GM23338 (cell line): ENCODE measurements at regions not wholly inside any gene's neighbourhood (a gene's known extent, or its start where the extent isn't known, plus 50 kb on each side); places are given as distances from the start of the nearest gene placed in this dataset.

Source experiments
- ATAC-seq: fragments of 200-7000 bp; cut with Tn5 transposase; 3 replicates; pipeline ENCODE4 v1.9.1; 2020
- DNase-seq: peaks from one replicate; pipeline ENCODE4 v3.0.0-alpha.2; 2015; ENCODE audit warnings: low spot score
- H2AFZ ChIP-seq: fragments of 200-600 bp; sonication (generic); 2 replicates; pipeline ENCODE4 v1.8.0; 2016; ENCODE audit warnings: antibody characterized with exemption, mild to moderate bottlenecking, moderate library complexity
- H3F3A ChIP-seq: fragments of 200-600 bp; sonication (generic); replicated peaks from 2 replicates; pipeline ENCODE4 v1.8.0; 2017; ENCODE audit warnings: antibody characterized with exemption, mixed run types, low read depth
- H3K27ac ChIP-seq: fragments of 200-600 bp; sonication (generic); 2 replicates; pipeline ENCODE4 v1.6.1; 2016; ENCODE audit warnings: low read depth
- H3K27me3 ChIP-seq: fragments of 200-600 bp; sonication (generic); 2 replicates; pipeline ENCODE4 v1.8.0; 2016; ENCODE audit warnings: mild to moderate bottlenecking, mixed run types, moderate library complexity; ENCODE audit not compliant: insufficient read depth
- H3K36me3 ChIP-seq: fragments of 200-600 bp; sonication (generic); 2 replicates; pipeline ENCODE4 v1.8.0; 2016; ENCODE audit warnings: mild to moderate bottlenecking; ENCODE audit not compliant: insufficient read depth
- H3K4me1 ChIP-seq: fragments of 200-600 bp; sonication (generic); 2 replicates; pipeline ENCODE4 v1.8.0; 2016; ENCODE audit warnings: mild to moderate bottlenecking, moderate library complexity; ENCODE audit not compliant: insufficient read depth
- H3K4me2 ChIP-seq: fragments of 200-600 bp; sonication (generic); 2 replicates; pipeline ENCODE4 v1.7.1; 2017; ENCODE audit warnings: mixed run types
- H3K4me3 ChIP-seq: fragments of 200-600 bp; sonication (generic); 2 replicates; pipeline ENCODE4 v1.6.1; 2016; ENCODE audit warnings: mixed run types
- H3K79me2 ChIP-seq: fragments of 200-600 bp; sonication (generic); replicated peaks from 2 replicates; pipeline ENCODE4 v1.8.0; 2017; ENCODE audit warnings: mild to moderate bottlenecking; ENCODE audit not compliant: insufficient read depth
- H3K9me2 ChIP-seq: fragments of 200-600 bp; sonication (generic); 2 replicates; pipeline ENCODE4 v1.8.0; 2017; ENCODE audit not compliant: insufficient read depth
- H4K20me1 ChIP-seq: fragments of 200-600 bp; sonication (generic); replicated peaks from 2 replicates; pipeline ENCODE4 v1.8.0; 2017; ENCODE audit warnings: mild to moderate bottlenecking; ENCODE audit not compliant: insufficient read depth
- H3K27ac Mint-ChIP-seq: 2 replicates; pipeline ENCODE4 v1.8.0; 2020; ENCODE audit warnings: inconsistent platforms, mild to moderate bottlenecking, moderate library complexity, mixed read lengths
- H3K27me3 Mint-ChIP-seq: 3 replicates; pipeline ENCODE4 v1.8.0; 2022; ENCODE audit warnings: low read depth, mild to moderate bottlenecking, moderate library complexity, mixed read lengths, inconsistent platforms; ENCODE audit not compliant: insufficient read depth, poor library complexity
- H3K36me3 Mint-ChIP-seq: 3 replicates; pipeline ENCODE4 v1.8.0; 2021; ENCODE audit warnings: low read depth, mild to moderate bottlenecking, inconsistent platforms, moderate library complexity, mixed read lengths
- H3K4me1 Mint-ChIP-seq: 3 replicates; pipeline ENCODE4 v1.8.0; 2020; ENCODE audit warnings: mild to moderate bottlenecking, inconsistent platforms, mixed read lengths
- H3K4me3 Mint-ChIP-seq: 3 replicates; pipeline ENCODE4 v1.8.0; 2021; ENCODE audit warnings: moderate library complexity, mild to moderate bottlenecking, inconsistent platforms, mixed read lengths
- H3K9me3 Mint-ChIP-seq: 3 replicates; pipeline ENCODE4 v1.8.0; 2020; ENCODE audit warnings: moderate library complexity, mild to moderate bottlenecking, inconsistent platforms, mixed read lengths
- CREB1 ChIP-seq: fragments of 250-450 bp; sonication (Bioruptor Pico); IDR thresholded peaks from 2 replicates; pipeline ENCODE4 v1.5.0; 2020; ENCODE audit warnings: low read depth, mild to moderate bottlenecking, moderate library complexity
- EZH2 ChIP-seq: fragments of 200-600 bp; sonication (generic); IDR thresholded peaks from one replicate; pipeline ENCODE4 v1.8.0; 2017; ENCODE audit warnings: antibody characterized with exemption, mild to moderate bottlenecking, low read depth; ENCODE audit not compliant: unreplicated experiment
- EZH2phosphoT487 ChIP-seq: fragments of 200-600 bp; sonication (generic); IDR thresholded peaks from one replicate; pipeline ENCODE4 v1.8.1; 2018; ENCODE audit warnings: antibody characterized with exemption; ENCODE audit not compliant: unreplicated experiment
- JUNB ChIP-seq: IDR thresholded peaks from one replicate; pipeline ENCODE4 v1.6.1; 2016; ENCODE audit warnings: antibody characterized with exemption; ENCODE audit not compliant: unreplicated experiment
- NANOG ChIP-seq: IDR thresholded peaks from 2 replicates; pipeline ENCODE4 v1.6.1; 2016; ENCODE audit warnings: antibody characterized with exemption, borderline replicate concordance
- POLR2AphosphoS5 ChIP-seq: IDR thresholded peaks from 2 replicates; pipeline ENCODE4 v1.6.1; 2016; ENCODE audit warnings: antibody characterized with exemption, low read depth
- STAT1 ChIP-seq: IDR thresholded peaks from one replicate; pipeline ENCODE4 v1.6.1; 2016; ENCODE audit warnings: antibody characterized with exemption; ENCODE audit not compliant: unreplicated experiment
- ZNF114 ChIP-seq: fragments of 250-450 bp; sonication (Bioruptor Pico); IDR thresholded peaks from 2 replicates; pipeline ENCODE4 v1.5.0; 2020; ENCODE audit warnings: mild to moderate bottlenecking, moderate library complexity
- ZNF331 ChIP-seq: fragments of 250-450 bp; sonication (Bioruptor Pico); IDR thresholded peaks from 2 replicates; pipeline ENCODE4 v1.5.0; 2020; ENCODE audit warnings: low read depth, mild to moderate bottlenecking, moderate library complexity
- TF ChIP-seq, protein P1 (sequence below): fragments of 250-450 bp; sonication (Bioruptor Pico); IDR thresholded peaks from 2 replicates; pipeline ENCODE4 v1.5.0; 2020; ENCODE audit warnings: mild to moderate bottlenecking, moderate library complexity
- TF ChIP-seq, protein P2 (sequence below): IDR thresholded peaks from 2 replicates; pipeline ENCODE4 v1.6.1; 2016; ENCODE audit warnings: antibody characterized with exemption
- TF ChIP-seq, protein P3 (sequence below), 2 experiments: fragments of 200-600 bp in 1 of 2; sonication (generic) in 1 of 2; conservative IDR thresholded peaks; 2 replicates each; pipeline versions ENCODE4 v1.5.1 to v1.6.1; 2016 to 2017; ENCODE audit warnings: antibody characterized with exemption in 2 of 2, low read depth in 2 of 2, mild to moderate bottlenecking in 2 of 2, moderate library complexity in 1 of 2
- TF ChIP-seq, protein P4 (sequence below): IDR thresholded peaks from one replicate; pipeline ENCODE4 v1.6.1; 2018; ENCODE audit warnings: antibody characterized with exemption; ENCODE audit not compliant: unreplicated experiment

DNA sequence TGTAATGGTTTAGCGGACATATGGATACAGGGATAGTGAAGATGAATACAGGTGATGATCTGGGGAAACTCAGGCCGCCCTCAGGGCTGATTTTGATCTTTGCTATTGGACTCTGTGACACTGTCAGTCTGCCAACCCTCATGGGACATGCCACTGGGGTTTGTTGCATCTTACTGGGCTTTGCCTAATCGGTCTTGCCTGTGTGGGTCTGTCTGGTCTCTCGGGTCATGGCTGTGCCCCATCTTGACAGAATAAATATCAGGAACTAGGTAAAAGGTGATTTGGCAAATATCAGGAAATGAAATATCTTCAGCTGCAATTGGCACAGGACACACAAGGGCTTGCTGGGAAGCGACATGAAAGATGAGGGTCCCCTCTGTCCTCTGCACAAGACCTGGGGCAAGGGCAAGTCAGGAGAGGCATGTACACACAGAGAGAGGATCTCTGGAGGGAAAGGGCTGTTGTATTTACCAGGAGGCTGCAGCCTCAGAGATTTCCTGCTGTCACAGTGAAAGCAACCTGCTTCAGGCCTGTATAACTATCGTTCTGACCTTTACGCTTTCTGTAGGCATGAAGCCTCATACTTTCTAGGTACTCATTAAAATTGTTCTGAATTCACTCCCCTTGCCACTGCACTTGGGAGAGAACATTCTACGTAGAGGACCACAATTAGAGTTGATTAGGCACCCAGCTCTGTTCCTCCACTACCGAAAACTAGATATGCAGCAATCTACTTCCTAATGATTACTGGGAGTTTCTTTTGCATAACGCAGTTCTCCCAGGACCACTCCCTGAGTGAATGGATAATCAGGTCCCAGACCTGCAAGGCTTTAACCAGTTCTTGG is 52.0 kb upstream of the GADD45A start:
- Histone ChIP-seq H3K36me3 (no peaks in the 10 kb centered on the region), H3K79me2 (no peaks in the 10 kb centered on the region), H3K27me3 (no peaks in the 10 kb centered on the region), H3K9me2 (no peaks in the 10 kb centered on the region), H4K20me1 (no peaks in the 10 kb centered on the region), H3K27ac (no peak overlapping the region), H3K4me1 (no peaks in the 10 kb centered on the region; the same call in 1 of the 2 replicates), H3F3A (no peaks in the 10 kb centered on the region), H3K4me3 (no peak overlapping the region), H3K4me2 (no peak overlapping the region), H2AFZ (no peak overlapping the region)
- Mint-ChIP-seq H3K36me3 (no peaks in the 10 kb centered on the region), H3K27me3 (peaks cover 1% of the 10 kb centered on the region), H3K27ac (no peak overlapping the region; the same call in 1 of the 2 replicates), H3K4me3 (no peak overlapping the region), H3K4me1 (peaks cover 9% of the 10 kb centered on the region), H3K9me3 (no peaks in the 10 kb centered on the region)
- no peak for DNase-seq
- ATAC-seq = no peak
- TF ChIP-seq POLR2AphosphoS5 = no peak
- TF ChIP-seq, protein P1, sequence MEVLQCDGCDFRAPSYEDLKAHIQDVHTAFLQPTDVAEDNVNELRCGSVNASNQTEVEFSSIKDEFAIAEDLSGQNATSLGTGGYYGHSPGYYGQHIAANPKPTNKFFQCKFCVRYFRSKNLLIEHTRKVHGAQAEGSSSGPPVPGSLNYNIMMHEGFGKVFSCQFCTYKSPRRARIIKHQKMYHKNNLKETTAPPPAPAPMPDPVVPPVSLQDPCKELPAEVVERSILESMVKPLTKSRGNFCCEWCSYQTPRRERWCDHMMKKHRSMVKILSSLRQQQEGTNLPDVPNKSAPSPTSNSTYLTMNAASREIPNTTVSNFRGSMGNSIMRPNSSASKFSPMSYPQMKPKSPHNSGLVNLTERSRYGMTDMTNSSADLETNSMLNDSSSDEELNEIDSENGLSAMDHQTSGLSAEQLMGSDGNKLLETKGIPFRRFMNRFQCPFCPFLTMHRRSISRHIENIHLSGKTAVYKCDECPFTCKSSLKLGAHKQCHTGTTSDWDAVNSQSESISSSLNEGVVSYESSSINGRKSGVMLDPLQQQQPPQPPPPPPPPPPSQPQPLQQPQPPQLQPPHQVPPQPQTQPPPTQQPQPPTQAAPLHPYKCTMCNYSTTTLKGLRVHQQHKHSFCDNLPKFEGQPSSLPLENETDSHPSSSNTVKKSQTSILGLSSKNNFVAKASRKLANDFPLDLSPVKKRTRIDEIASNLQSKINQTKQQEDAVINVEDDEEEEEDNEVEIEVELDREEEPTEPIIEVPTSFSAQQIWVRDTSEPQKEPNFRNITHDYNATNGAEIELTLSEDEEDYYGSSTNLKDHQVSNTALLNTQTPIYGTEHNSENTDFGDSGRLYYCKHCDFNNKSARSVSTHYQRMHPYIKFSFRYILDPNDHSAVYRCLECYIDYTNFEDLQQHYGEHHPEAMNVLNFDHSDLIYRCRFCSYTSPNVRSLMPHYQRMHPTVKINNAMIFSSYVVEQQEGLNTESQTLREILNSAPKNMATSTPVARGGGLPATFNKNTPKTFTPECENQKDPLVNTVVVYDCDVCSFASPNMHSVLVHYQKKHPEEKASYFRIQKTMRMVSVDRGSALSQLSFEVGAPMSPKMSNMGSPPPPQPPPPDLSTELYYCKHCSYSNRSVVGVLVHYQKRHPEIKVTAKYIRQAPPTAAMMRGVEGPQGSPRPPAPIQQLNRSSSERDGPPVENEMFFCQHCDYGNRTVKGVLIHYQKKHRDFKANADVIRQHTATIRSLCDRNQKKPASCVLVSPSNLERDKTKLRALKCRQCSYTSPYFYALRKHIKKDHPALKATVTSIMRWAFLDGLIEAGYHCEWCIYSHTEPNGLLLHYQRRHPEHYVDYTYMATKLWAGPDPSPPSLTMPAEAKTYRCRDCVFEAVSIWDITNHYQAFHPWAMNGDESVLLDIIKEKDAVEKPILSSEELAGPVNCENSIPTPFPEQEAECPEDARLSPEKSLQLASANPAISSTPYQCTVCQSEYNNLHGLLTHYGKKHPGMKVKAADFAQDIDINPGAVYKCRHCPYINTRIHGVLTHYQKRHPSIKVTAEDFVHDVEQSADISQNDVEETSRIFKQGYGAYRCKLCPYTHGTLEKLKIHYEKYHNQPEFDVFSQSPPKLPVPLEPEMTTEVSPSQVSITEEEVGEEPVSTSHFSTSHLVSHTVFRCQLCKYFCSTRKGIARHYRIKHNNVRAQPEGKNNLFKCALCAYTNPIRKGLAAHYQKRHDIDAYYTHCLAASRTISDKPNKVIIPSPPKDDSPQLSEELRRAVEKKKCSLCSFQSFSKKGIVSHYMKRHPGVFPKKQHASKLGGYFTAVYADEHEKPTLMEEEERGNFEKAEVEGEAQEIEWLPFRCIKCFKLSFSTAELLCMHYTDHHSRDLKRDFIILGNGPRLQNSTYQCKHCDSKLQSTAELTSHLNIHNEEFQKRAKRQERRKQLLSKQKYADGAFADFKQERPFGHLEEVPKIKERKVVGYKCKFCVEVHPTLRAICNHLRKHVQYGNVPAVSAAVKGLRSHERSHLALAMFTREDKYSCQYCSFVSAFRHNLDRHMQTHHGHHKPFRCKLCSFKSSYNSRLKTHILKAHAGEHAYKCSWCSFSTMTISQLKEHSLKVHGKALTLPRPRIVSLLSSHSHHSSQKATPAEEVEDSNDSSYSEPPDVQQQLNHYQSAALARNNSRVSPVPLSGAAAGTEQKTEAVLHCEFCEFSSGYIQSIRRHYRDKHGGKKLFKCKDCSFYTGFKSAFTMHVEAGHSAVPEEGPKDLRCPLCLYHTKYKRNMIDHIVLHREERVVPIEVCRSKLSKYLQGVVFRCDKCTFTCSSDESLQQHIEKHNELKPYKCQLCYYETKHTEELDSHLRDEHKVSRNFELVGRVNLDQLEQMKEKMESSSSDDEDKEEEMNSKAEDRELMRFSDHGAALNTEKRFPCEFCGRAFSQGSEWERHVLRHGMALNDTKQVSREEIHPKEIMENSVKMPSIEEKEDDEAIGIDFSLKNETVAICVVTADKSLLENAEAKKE (CRISPR knock-in tag) = no peak
- TF ChIP-seq CREB1 = no peak
- TF ChIP-seq ZNF331 (CRISPR knock-in tag) = no peak
- no peak for TF ChIP-seq ZNF114 (CRISPR knock-in tag)
- TF ChIP-seq, protein P2, sequence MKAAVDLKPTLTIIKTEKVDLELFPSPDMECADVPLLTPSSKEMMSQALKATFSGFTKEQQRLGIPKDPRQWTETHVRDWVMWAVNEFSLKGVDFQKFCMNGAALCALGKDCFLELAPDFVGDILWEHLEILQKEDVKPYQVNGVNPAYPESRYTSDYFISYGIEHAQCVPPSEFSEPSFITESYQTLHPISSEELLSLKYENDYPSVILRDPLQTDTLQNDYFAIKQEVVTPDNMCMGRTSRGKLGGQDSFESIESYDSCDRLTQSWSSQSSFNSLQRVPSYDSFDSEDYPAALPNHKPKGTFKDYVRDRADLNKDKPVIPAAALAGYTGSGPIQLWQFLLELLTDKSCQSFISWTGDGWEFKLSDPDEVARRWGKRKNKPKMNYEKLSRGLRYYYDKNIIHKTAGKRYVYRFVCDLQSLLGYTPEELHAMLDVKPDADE = no peak
- no peak for TF ChIP-seq EZH2
- TF ChIP-seq, protein P3, sequence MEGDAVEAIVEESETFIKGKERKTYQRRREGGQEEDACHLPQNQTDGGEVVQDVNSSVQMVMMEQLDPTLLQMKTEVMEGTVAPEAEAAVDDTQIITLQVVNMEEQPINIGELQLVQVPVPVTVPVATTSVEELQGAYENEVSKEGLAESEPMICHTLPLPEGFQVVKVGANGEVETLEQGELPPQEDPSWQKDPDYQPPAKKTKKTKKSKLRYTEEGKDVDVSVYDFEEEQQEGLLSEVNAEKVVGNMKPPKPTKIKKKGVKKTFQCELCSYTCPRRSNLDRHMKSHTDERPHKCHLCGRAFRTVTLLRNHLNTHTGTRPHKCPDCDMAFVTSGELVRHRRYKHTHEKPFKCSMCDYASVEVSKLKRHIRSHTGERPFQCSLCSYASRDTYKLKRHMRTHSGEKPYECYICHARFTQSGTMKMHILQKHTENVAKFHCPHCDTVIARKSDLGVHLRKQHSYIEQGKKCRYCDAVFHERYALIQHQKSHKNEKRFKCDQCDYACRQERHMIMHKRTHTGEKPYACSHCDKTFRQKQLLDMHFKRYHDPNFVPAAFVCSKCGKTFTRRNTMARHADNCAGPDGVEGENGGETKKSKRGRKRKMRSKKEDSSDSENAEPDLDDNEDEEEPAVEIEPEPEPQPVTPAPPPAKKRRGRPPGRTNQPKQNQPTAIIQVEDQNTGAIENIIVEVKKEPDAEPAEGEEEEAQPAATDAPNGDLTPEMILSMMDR (conservative IDR thresholded peaks at IDR 0.05; ENCODE audit: low read depth in 2 of 2) = no peak
- no peak for TF ChIP-seq STAT1
- no peak for TF ChIP-seq NANOG
- TF ChIP-seq EZH2phosphoT487 = no peak
- TF ChIP-seq, protein P4, sequence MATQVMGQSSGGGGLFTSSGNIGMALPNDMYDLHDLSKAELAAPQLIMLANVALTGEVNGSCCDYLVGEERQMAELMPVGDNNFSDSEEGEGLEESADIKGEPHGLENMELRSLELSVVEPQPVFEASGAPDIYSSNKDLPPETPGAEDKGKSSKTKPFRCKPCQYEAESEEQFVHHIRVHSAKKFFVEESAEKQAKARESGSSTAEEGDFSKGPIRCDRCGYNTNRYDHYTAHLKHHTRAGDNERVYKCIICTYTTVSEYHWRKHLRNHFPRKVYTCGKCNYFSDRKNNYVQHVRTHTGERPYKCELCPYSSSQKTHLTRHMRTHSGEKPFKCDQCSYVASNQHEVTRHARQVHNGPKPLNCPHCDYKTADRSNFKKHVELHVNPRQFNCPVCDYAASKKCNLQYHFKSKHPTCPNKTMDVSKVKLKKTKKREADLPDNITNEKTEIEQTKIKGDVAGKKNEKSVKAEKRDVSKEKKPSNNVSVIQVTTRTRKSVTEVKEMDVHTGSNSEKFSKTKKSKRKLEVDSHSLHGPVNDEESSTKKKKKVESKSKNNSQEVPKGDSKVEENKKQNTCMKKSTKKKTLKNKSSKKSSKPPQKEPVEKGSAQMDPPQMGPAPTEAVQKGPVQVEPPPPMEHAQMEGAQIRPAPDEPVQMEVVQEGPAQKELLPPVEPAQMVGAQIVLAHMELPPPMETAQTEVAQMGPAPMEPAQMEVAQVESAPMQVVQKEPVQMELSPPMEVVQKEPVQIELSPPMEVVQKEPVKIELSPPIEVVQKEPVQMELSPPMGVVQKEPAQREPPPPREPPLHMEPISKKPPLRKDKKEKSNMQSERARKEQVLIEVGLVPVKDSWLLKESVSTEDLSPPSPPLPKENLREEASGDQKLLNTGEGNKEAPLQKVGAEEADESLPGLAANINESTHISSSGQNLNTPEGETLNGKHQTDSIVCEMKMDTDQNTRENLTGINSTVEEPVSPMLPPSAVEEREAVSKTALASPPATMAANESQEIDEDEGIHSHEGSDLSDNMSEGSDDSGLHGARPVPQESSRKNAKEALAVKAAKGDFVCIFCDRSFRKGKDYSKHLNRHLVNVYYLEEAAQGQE = no peak
- TF ChIP-seq JUNB = no peak
